A673 (cell line): ENCODE measurements at regions not wholly inside any gene's neighbourhood (a gene's known extent, or its start where the extent isn't known, plus 50 kb on each side); places are given as distances from the start of the nearest gene placed in this dataset.

Experiments
- BruUV-seq: library from RNA; stranded (reverse); fragments of 400-500 nt; replicated peaks from 2 replicates; lab custom pipeline; 2021; lab: Mats Ljungman, UMichigan
- CTCF ChIA-PET: fragments of 300-600 bp; sonication (Branson Sonifier 250); formaldehyde crosslinking; loops from one replicate; lab custom pipeline; 2022; ENCODE audit warnings: antibody characterized with exemption; lab: Charles Lee
- POLR2A ChIA-PET: fragments of 300-600 bp; sonication (Branson Sonifier 250); formaldehyde crosslinking; loops from one replicate; lab custom pipeline; 2022; ENCODE audit warnings: antibody characterized with exemption; ENCODE audit not compliant: low non-redundant PET; lab: Charles Lee
- DNase-seq: peaks from one replicate; pipeline ENCODE4 v3.0.0-alpha.2; 2015; ENCODE audit warnings: low spot score
- H3K27ac ChIP-seq: fragments of 200-600 bp; sonication (generic); 2 replicates; pipeline ENCODE4 v1.5.1; 2016; ENCODE audit warnings: mixed run types, low read depth, mild to moderate bottlenecking, mixed read lengths, antibody characterized with exemption, low read length; ENCODE audit not compliant: poor library complexity, severe bottlenecking
- H3K27me3 ChIP-seq: fragments of 200-600 bp; sonication (generic); replicated peaks from 2 replicates; pipeline ENCODE4 v1.6.1; 2017; ENCODE audit warnings: mixed run types, low read depth, mild to moderate bottlenecking, mixed read lengths, antibody characterized with exemption, low read length; ENCODE audit not compliant: insufficient read depth, poor library complexity
- H3K36me3 ChIP-seq: fragments of 200-600 bp; sonication (generic); 2 replicates; pipeline ENCODE4 v1.6.1; 2016; ENCODE audit warnings: mixed run types, mild to moderate bottlenecking, mixed read lengths, antibody characterized with exemption, low read length; ENCODE audit not compliant: insufficient read depth, poor library complexity, severe bottlenecking
- H3K4me1 ChIP-seq: fragments of 200-600 bp; sonication (generic); 2 replicates; pipeline ENCODE4 v1.6.1; 2017; ENCODE audit warnings: mixed run types, mild to moderate bottlenecking, mixed read lengths, antibody characterized with exemption, low read length; ENCODE audit not compliant: insufficient read depth, poor library complexity, severe bottlenecking
- H3K4me3 ChIP-seq: fragments of 200-600 bp; sonication (generic); 2 replicates; pipeline ENCODE4 v1.5.1; 2016; ENCODE audit warnings: low read depth, mixed run types, mild to moderate bottlenecking, mixed read lengths, low read length; ENCODE audit not compliant: poor library complexity, severe bottlenecking
- H3K9me3 ChIP-seq: fragments of 200-600 bp; sonication (generic); 2 replicates; pipeline ENCODE4 v1.6.1; 2016; ENCODE audit warnings: mixed run types, low read depth, mild to moderate bottlenecking, mixed read lengths, antibody characterized with exemption, low read length; ENCODE audit not compliant: poor library complexity, severe bottlenecking
- EZH2 ChIP-seq: fragments of 200-600 bp; sonication (generic); IDR thresholded peaks from 2 replicates; pipeline ENCODE4 v1.6.1; 2017; ENCODE audit warnings: borderline replicate concordance, low read depth, mild to moderate bottlenecking, mixed read lengths, antibody characterized with exemption, low read length; ENCODE audit not compliant: poor library complexity, severe bottlenecking
- intact Hi-C: fragments of 100-400 bp; cut with micrococcal nuclease; formaldehyde crosslinking; loops from one replicate; pipeline ENCODE4 v1.10.0; 2022; ENCODE audit not compliant: unreplicated experiment
- TF ChIP-seq, protein P1 (sequence below): fragments of 300-800, 200-600 bp; sonication (generic); conservative IDR thresholded peaks from 2 replicates; pipeline ENCODE4 v1.5.1; 2017; ENCODE audit warnings: low read depth, mild to moderate bottlenecking, antibody characterized with exemption, low read length, moderate library complexity, mixed read lengths

DNA sequence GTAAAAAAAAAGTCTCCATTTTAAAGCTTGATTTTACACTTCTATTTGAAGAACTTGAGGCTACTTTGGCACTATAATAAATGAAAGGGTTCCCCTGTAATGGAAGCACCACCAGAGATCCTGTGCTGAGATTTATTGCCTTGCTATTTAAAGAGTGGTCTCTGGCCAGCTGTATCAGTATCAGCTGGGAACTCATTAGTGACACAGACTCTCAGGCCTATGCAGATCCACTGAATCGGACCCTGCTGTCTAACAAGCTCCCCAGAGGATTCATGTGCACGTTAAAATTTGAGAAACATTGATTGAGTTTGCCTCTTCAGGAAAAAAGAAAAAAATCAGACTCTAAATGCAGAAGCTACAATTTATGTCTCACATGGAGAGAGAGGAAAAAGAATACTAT is 299.9 kb upstream of the BMP2 start:
- H3K4me1 ChIP-seq, result no peaks in the 10 kb centered on the region
- no peaks in the 10 kb centered on the region for H3K36me3 ChIP-seq
- H3K9me3 ChIP-seq, result no peaks in the 10 kb centered on the region
- no peaks in the 10 kb centered on the region for H3K27me3 ChIP-seq
- no peak overlapping the region for H3K4me3 ChIP-seq
- no peak for DNase-seq
- TF ChIP-seq, protein P1, sequence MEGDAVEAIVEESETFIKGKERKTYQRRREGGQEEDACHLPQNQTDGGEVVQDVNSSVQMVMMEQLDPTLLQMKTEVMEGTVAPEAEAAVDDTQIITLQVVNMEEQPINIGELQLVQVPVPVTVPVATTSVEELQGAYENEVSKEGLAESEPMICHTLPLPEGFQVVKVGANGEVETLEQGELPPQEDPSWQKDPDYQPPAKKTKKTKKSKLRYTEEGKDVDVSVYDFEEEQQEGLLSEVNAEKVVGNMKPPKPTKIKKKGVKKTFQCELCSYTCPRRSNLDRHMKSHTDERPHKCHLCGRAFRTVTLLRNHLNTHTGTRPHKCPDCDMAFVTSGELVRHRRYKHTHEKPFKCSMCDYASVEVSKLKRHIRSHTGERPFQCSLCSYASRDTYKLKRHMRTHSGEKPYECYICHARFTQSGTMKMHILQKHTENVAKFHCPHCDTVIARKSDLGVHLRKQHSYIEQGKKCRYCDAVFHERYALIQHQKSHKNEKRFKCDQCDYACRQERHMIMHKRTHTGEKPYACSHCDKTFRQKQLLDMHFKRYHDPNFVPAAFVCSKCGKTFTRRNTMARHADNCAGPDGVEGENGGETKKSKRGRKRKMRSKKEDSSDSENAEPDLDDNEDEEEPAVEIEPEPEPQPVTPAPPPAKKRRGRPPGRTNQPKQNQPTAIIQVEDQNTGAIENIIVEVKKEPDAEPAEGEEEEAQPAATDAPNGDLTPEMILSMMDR, result no peak
- no peak for TF ChIP-seq EZH2
- CTCF ChIA-PET, result no interaction called here
- intact Hi-C loops, result no loop called here
- no peak overlapping the region for H3K27ac ChIP-seq
- BruUV-seq, result no TSS peak
- POLR2A ChIA-PET, result no interaction called here

DNA sequence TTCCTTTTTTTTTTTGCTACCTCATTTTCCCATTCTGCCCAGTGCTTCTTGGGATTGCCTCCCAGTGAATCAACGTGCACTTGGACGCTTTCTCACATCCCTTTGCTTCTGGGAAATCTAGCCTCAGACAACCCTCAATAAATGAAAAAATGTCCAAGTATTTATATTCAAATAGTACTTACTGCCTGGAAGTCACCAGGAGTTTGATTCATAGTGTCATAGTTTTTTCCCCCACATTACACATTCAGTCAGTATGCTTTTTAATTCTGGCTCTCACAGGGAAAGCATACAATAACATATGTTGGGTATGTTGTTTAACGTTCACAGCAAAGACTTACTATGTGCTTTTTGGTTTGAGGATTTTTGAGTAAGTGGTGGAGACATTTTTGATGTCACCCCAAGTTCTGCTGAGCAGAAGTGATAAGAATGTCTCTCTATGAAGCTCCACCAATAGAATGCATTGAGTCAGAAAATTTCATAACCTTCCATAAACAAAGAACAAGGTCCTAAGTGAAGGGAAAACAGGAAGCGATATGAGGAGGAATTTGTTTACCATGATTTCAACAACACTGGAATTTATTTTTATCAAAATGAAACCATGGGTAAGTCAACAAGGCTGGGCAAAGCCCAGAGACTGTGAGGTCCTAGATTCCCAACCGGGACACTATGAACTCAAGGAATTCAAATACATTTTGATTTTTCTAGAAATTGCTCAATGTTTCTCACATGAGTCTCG is 301.2 kb upstream of the BMP2 start:
- CTCF ChIA-PET, result no interaction called here
- H3K9me3 ChIP-seq, result no peaks in the 10 kb centered on the region
- H3K27ac ChIP-seq, result no peak overlapping the region
- DNase-seq, result no peak
- no peaks in the 10 kb centered on the region for H3K27me3 ChIP-seq
- no TSS peak for BruUV-seq
- H3K36me3 ChIP-seq, result no peaks in the 10 kb centered on the region
- H3K4me3 ChIP-seq, result no peak overlapping the region
- TF ChIP-seq, protein P1, result no peak
- no peak for TF ChIP-seq EZH2
- no peaks in the 10 kb centered on the region for H3K4me1 ChIP-seq
- POLR2A ChIA-PET, result no interaction called here
- intact Hi-C loops, result no loop called here

DNA sequence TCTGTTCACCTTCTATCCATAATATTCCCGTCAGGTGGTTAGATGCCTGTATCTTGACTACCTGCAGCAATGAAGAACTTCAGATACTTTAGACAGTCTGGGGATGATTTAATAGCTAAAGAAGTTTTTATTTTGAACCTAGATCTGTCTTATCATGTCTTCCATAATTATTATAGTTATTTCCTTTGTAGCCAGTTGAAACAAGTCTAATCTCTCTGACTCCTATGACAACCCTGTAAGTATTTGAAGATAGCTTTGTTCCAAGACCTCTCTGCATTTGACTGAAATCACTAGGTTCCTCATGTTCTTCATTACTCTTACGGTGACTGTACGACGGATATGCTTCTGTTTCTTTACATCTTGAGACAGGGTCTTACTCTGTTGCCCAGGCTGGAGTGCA is 316.6 kb upstream of the BMP2 start:
- Histone ChIP-seq H3K27ac (no peak overlapping the region), H3K27me3 (no peaks in the 10 kb centered on the region), H3K4me3 (no peak overlapping the region), H3K36me3 (no peaks in the 10 kb centered on the region), H3K9me3 (no peaks in the 10 kb centered on the region), H3K4me1 (no peaks in the 10 kb centered on the region)
- no TSS peak for BruUV-seq
- POLR2A ChIA-PET, result no interaction called here
- CTCF ChIA-PET, result no interaction called here
- DNase-seq, result no peak
- TF ChIP-seq, protein P1, result no peak
- no peak for TF ChIP-seq EZH2
- intact Hi-C loops, result no loop called here
